Keratinocyte (primary cell): ENCODE measurements at regions not wholly inside any gene's neighbourhood (a gene's known extent, or its start where the extent isn't known, plus 50 kb on each side); places are given as distances from the start of the nearest gene placed in this dataset.

Source experiments
- EZH2 ChIP-seq: IDR thresholded peaks from one replicate; pipeline ENCODE4 v1.6.1; 2012; ENCODE audit warnings: inconsistent platforms, mild to moderate bottlenecking, low read length, moderate library complexity
- TF ChIP-seq, protein P1 (sequence below), 3 experiments: IDR thresholded peaks in 1 of 3; conservative IDR thresholded peaks in 1 of 3; optimal IDR thresholded peaks in 1 of 3; 2 replicates in 2 of 3; 3 replicates in 1 of 3; pipeline versions ENCODE3 to v1.5.1; 2011; ENCODE audit warnings: low read length in 3 of 3, mild to moderate bottlenecking in 3 of 3, moderate library complexity in 2 of 3, control low read depth in 1 of 3, inconsistent platforms in 1 of 3; ENCODE audit not compliant: insufficient read depth in 2 of 3; ENCODE audit errors: extremely low read depth in 1 of 3

DNA sequence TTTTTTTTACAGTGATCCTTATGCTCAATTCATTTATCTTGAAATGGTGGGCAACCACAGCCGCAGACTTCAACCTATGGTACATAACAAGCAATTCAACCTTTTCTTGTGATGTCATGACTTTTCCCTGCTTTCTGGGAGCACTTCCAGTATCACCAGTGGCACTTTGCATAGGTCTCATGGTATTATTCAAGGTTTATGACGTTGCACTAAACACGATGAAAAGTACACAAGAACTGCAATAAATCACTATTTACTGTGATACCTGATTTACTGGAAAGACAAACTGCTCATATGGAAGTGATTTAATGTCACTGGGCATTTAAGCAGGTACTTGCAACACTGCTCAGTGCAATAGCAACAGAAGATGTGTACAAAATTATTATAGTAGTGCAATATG lies 251.7 kb upstream of the CXCL12 start:
- TF ChIP-seq, protein P1, sequence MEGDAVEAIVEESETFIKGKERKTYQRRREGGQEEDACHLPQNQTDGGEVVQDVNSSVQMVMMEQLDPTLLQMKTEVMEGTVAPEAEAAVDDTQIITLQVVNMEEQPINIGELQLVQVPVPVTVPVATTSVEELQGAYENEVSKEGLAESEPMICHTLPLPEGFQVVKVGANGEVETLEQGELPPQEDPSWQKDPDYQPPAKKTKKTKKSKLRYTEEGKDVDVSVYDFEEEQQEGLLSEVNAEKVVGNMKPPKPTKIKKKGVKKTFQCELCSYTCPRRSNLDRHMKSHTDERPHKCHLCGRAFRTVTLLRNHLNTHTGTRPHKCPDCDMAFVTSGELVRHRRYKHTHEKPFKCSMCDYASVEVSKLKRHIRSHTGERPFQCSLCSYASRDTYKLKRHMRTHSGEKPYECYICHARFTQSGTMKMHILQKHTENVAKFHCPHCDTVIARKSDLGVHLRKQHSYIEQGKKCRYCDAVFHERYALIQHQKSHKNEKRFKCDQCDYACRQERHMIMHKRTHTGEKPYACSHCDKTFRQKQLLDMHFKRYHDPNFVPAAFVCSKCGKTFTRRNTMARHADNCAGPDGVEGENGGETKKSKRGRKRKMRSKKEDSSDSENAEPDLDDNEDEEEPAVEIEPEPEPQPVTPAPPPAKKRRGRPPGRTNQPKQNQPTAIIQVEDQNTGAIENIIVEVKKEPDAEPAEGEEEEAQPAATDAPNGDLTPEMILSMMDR (optimal IDR thresholded peaks at IDR 0.05 in 1 of 3, IDR thresholded peaks at IDR 0.05 in 1 of 3, conservative IDR thresholded peaks at IDR 0.05 in 1 of 3; ENCODE audit: extremely low read depth in 1 of 3, insufficient read depth in 2 of 3, low read length in 3 of 3): no peak
- TF ChIP-seq EZH2: no peak
